Activated CD8-positive, alpha-beta memory T cell treated with anti-CD3 and anti-CD28 coated beads for 1 hour (primary cell): ENCODE measurements at regions not wholly inside any gene's neighbourhood (a gene's known extent, or its start where the extent isn't known, plus 50 kb on each side); places are given as distances from the start of the nearest gene placed in this dataset.

Experiments
- DNase-seq, 2 donors: peaks; one replicate each; pipeline ENCODE4 v3.0.0-alpha.2; 2020; ENCODE audit warnings: low read depth in 1 of 2; ENCODE audit errors: extremely low read depth in 1 of 2

DNA sequence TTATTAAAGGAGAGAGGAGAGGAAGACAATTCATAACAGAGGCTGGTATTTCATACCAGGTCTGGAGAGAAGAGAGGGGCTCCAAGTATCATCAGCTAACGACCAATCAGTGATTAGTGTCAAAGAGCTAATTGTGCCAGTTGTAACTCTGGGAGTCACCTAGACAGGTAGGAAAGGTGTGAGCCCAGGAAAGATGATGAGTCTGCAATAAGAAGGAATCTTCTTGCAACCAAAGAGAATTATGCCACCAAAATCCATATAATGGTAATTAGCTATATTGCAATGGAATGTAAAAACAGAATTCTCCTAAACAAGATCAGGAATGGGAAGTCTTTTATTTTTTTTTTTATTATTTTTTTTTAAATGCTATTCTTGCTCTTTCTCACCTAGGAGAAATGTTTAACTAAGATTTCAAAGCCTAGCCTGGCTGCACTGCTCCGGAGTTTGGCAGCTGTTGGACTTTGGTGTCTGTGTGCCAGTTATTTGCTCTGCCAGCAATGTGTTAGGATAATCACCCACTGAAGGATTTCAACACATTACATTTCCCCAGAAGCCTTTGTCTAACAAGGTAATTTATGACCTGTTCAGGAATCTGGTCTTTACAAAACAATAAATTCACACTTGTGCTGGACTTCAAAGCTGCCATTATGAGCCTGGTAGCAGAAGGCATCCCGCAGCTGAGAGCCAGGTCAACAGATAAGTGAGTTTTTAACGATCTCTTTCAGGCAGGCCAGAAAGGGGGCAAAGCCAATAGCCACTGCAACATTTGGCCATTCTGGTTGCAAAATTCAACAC lies 89.4 kb downstream of the FOXB1 start:
- no peak for DNase-seq

DNA sequence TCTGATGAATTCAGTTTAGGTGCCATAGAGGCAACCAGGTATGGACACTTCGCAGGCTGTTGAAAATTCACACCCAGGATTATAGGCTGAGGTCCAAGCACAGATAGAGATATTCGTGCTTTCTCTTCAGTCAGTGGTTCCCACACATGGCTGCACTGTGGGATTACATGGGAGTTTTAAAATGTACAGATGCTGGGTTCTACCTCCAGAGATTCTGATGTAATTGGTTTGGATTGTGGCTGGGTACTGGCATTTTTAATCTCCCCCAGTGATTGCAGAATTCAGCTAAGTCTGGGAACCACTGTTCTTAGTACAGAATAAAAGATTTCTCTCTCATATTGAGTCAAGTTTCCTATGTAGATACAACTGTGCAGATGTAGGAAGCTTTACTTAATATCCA lies 91.6 kb downstream of the FOXB1 start:
- DNase-seq: no peak

DNA sequence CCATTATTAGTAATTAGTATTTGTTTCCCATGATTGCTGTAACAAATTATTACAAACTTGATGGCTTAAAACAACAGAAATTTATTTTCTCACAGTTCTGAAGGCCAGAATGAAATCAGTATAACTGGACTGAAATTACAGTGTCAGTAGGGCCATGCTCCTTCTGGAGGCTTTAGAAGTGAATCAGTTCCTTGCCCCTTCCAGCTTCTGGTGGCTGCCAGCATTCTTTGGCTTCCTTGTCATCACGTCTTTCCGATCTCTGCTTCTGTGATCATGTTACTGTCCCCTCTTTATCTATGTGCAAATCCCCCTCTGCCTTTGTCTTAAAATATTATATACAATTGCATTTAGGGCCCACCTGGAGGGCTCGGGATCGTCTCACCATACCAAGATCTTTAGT lies 92.0 kb downstream of the FOXB1 start:
- DNase-seq: no peak

DNA sequence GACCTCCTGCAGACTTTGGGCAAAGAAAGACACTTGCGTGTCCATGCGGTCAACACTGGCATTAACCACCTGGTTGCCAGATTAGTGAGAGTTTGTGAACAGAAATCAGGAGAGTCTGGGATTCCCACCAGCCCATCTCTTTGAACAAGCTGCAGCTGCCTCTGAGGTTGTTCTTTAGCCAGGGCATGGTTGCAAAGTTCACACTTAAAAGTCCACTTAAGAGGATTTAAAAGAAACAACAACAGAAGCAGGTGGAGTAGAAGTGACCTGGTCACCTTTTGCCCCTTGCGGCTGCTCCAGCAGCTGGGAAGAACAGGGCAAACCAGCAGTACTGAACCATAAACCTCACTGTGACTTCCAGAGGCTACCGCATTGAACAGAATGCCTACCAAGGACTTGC lies 97.3 kb downstream of the FOXB1 start:
- no peak for DNase-seq

DNA sequence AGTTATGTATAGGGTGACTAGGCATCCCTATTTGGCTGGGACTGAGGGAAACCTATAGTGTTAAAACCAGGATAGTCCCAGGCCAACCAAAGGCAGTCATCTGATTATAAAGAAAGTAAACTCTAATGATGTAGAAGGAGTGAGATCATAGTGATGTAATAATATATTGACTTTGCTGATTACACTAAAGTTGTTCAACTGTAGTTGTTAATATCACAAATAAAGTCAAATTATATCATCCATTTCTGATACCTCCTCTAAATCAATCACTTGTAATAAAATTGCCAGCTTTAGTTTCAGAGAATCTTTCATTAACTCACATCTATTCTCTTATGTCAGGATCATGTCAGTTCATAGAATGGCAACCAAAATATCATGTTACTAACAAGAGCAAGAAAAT lies 98.6 kb downstream of the FOXB1 start:
- no peak for DNase-seq

DNA sequence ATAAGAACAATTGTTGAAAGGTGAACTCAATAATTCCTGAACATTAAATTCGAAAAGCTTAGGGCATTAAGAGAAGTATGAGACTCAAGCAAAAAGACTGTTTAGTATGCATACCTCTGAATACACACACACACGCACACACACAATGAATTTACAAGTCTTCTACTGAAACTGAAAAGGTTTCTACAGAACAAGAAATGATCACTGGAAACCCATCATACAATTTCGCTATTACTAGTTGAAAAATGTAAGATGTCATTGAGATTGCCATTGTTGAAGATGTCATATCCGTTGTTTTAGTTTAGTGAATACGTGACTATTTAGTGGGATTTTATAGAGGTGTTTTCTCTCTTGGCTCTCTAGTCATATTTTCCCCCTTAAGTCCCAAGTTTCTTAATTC lies 106.8 kb downstream of the FOXB1 start:
- DNase-seq: no peak

DNA sequence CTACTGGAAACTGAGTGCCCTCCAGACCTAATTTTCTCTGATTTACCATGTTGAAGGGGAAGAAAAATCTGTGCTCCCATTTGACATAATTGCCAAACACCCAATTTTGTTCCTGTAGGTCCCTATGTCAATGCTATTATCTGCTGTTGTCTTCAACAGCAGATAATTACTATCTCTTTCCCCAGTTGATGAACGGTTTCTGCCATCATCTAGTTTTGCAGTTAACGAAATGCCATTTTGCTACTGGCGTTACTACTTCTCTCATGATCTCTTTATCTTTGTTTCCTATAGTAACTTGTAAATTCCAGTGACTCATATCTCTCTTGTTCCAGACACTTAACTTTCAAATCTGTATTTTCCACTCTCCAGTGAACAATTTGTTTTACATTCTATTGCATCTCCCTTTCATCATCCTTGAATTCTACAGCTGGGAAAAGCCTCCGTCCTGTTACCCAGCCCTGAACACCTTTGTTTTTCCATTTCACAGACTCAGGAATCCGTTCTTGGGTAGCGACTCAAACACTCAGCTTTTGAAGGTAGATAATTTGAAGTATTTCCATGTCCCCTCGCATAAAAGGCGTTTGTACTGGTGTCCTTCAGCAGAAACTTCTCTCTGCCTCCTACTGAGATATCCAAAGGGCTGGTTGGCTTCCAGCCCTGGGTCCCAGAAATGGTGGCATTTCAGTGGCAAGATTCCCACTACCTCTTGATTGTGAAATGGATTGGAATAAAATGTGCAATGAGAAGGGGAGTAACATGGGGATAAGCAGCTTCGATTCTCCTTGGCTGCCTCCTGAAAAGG lies 111.7 kb downstream of the FOXB1 start:
- no peak for DNase-seq

DNA sequence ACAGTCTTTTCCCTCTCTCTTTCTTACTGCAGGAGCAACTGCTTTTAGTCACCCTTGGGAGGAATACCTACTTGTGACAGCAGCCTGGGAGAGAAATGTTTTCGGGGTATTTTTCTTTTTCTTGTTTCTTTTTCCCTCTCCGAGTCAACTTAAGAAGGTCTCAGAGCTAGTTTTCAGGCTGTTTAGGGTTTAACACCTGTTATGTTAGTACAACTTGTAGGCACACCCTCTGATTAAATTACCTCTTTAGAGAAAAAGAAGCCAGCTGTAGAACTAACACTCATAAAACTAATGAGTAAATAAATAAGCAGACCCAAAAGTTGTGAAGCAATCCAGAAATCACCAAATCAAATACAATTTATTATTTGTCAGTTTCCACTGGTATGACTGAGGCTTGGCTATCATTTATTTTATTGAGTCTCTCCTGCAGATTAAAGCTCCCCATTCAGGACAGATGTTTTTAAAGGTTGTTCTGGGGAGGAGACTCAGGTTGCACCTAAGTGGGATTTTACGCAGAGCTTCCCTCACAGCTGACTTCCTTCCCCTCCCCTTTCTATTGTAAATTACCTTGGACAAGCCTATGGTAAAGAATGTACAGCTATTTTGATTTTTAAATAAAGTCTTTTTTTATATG lies 112.5 kb downstream of the FOXB1 start:
- no peak for DNase-seq

DNA sequence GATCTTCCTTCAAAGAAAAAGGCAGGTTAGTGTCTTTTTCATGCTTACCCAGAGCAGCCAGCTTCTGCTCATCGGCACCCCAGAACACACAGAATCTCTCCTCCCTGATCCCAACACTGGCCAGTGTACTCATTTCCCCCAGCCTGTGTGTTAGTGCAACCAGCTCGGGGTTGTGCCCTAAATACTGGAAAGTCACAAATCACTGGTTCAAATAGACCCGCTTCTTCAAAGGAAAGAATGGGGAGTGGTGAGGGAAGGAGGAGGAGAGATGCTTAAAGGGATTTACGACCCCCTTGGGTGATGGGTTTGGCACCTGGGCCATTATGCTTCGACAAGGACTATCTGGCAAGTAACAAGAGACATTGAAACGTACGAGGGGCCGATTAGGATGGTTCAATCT lies 114.0 kb downstream of the FOXB1 start:
- no peak for DNase-seq

DNA sequence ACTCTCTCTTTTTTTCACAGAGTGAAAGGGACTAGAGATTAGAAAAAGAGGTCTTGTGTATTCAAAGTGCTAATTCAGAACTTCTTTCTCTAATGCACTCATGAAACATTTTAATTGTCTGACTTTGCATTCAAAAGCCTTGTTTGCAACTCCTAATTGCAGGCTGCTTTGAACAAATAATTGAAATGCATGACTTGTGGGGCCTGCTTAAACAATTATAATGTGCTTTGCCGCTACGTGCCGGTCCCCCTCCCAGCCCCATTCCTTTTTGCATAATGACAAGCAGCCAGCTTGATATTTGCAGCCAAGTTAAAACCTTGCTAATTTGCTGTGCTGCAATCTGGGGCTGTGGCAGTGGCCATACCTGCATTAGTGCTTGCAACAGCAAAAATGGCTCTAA lies 114.5 kb downstream of the FOXB1 start:
- DNase-seq: no peak

DNA sequence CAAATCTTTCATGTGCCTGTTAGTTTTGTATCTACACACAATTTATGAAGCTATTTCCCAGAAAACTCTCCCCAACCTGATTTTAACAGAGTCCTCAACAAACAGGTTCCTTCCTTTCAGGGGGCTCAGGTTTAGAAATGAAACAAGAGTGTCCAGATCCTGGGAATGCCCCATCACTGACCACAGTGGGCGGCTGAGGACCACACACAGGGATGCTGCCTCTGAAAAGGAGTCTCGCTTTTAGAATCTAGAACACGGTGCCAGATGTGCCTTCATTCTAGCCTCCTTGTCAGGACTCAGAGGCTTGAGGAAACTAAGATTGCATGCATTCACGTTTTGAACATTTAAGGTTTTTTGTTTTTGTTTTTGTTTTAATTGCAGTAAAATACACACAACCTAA lies 115.0 kb downstream of the FOXB1 start:
- DNase-seq: no peak

DNA sequence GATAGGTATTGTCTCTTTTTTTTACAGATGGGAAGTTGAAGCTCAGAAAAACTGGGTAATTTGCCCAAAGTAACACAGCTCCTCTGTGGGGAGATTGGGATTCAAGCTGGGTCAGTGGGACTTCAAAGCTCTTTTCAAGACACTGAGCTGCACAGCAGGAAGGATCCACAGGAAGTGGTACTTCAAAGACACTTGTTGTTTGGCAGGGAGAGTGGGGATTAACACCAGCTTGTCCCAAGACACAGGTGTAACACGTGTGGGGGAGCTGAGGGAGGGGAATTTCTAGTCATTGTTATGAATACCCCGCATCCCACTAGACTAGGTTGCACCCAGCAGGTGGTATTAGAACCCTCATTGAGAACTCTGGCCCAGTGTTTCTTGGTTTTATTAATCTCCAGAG lies 116.0 kb downstream of the FOXB1 start:
- no peak for DNase-seq

DNA sequence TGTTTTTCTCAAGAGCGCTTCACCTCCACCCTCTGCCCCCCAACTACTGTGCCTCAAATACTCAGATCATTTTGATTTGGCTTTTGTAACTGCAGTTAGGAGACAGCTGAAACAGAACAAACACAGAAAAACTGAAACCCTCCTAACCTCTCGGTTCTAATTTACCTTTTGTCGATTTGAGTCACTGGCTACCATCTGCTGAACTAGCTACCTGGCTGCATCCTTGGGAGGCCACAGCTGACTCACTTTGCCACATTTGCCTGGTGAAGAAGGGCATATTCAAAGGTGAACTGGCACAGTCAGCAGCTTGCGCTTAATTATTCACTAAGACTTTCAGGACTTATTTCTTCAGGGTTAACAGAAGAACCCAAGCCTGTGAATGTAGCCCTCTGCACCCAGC lies 117.7 kb downstream of the FOXB1 start:
- DNase-seq: no peak

DNA sequence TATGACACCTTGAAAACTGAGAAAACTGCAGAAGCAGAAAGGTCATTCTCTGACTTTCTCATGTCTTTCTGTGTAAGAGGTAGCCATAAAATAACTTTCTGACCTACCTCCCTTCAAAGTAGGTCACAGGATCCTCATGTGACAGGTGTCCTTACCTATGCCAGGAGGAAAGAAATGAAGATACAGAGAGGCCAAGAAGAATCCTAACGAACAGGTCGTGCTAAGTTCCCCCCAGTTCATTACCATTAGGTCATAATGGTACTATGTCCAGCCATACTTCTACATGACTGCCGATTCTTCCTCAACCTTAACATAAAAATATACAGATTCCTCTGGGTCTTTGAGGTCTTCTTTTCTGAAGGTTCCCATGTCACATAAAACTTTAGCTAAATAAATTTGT lies 118.6 kb downstream of the FOXB1 start:
- DNase-seq: no peak

DNA sequence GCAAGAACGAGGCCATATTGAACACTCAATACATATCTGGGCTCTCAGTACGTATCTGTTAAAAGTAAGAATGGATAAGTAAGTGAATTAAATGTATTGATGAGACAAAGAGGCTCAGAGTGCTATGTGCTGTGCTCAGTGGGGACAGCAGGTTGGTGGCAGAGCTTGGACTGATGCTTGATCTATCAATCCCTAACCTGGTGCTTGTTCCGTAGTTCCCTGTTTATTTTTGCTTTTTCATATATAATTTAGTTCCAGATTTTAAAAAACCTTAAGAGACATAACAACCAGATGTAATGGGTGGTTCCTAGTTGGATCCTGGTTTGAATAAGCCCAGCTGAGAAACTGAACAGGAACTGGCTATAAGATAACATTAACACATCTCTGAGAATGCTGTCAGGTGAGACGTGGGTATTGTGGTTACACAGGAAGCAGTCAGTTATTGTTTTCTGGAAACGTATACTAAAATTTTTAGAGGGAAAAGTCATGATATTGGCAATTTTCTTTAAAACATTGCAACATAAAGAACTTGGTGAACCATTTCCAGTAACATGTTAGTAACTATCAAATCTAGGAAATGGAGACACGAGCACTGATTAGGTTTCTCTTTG lies 120.5 kb downstream of the FOXB1 start:
- DNase-seq: no peak

DNA sequence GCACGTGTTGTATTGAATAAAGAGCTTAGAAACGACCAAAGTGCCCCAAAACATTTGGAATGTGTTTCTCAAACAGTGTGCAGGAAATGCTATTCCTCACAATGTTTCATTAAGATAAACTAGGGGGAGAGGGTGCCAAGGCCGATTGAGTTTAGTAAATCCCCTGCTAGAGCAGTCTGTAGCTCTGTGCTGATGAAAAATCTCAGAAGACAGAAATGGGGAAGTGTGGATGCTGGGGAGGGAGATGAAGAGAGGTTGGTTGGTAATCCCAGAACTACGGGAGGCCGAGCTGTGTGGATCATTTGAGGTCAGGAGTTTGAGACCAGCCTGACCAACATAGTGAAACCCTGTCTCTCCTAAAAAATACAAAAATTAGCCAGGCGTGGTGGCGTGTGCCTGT lies 121.2 kb downstream of the FOXB1 start:
- no peak for DNase-seq

DNA sequence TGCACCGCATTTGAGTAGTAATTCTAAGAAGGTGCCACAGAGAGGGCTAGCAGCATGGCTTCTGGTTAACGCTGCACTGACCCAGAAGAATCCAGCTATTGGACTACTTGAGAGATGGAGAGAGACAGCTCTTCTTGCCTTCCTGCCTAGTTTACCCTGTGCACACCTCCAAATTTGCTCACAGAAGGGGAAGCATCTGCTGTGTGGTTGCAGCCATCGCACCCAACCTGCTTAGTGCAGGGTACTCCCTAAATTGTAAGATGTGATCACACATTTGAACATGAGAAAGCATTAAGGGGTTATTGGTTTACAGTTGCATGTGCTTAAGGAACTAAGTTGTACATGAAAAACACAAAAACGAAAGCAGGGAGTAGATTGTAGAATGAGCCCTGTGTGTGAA lies 122.1 kb downstream of the FOXB1 start:
- DNase-seq: no peak

DNA sequence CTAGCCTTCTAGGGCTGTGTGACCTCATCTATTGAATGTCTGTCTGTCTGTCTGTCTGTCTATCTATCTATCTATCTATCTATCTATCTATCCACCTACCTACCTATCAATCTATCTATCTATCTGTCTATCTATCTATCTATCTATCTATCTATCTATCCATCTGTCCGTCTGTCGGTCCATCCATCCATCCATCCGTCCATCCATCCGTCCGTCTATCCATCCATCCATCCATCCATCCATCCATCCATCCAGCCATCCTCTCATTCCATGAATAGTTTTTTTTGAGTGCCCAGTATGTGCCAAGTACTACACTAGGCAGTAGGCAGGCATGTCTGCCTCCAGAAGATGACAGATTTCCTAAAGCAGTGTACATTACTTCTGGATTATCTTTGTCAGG lies 122.5 kb downstream of the FOXB1 start:
- no peak for DNase-seq

DNA sequence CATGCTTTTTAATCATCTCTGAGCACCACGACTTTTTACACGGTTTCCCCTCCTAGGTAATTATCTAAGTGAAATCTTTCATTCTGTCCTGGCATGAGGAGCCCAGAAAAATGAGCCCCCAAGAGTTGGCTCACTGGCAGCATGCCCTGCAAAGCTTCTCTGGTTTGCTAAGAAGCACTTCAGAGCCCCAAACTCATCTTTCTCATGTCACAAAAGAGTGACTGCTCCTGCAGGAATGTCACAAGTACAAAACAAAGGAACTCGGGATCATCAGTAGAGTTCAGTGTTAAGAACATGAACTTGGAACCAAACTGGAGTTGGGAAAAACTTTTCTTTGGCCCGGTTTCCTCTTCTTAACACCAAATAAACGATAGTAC lies 123.9 kb downstream of the FOXB1 start:
- no peak for DNase-seq

DNA sequence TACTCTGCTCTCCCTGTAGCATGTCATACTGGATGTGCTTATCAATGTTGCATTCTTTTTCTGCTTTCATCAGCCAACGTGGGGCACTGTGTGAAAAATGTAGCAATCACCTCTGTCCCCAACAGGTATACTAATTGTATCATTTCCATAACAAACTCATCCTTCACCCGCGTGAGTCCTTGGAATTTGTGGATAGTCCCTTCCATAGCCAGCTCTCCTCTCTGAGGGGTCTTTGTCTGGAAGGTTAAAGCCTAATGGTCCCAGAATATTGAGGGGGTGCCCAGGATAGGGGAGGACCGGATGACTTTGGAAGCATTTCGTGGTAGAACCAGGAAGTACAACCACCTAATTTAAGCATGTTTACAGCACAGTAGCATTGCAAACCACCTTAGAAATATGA lies 124.6 kb downstream of the FOXB1 start:
- no peak for DNase-seq

DNA sequence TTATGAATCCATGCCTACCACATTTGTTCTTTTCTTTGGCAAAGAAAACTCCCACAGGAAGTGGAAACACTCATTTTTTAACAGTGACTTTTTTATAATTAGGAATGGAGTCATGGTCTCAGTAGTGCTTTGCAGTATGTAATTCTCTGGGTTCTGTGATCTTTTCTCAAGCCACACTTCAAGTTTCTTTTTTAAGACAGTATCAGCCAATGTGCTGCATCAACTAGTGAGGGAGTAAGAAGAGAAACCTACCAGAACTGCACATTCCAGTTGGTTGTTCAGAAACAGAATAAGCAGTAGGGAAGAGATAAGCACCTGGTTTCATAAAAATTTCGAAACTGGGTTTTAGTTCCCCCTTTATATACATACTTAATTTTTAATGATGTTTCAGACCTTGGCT lies 126.3 kb downstream of the FOXB1 start:
- no peak for DNase-seq

DNA sequence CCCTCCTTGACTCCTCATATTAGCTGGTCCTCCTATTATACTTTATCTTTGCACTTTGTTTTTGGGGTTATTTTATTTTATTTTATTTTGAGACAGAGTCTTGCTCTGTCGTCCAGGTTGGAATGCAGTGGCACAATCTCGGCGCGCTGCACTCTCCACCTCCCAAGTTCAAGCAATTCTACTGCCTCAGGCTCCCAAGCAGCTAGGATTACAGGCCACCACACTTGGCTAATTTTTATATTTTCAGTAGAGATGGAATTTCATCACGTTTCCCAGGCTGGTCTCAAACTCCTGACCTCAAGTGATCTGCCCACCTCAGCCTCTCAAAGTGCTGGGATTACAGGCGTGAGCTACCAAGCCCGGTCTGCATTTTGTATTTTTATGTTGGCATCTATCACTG lies 126.7 kb downstream of the FOXB1 start:
- no peak for DNase-seq
